ENCODE measurements at regions not wholly inside any gene's neighbourhood (a gene's known extent, or its start where the extent isn't known, plus 50 kb on each side); places are given as distances from the start of the nearest gene placed in this dataset.

GRCh38 chr3:103968751-103969150, 1398.0 kb upstream of the ALCAM start:
- no peak for TF ChIP-seq POLR2A (IDR thresholded peaks at IDR 0.05)
- TF ChIP-seq, protein P1, sequence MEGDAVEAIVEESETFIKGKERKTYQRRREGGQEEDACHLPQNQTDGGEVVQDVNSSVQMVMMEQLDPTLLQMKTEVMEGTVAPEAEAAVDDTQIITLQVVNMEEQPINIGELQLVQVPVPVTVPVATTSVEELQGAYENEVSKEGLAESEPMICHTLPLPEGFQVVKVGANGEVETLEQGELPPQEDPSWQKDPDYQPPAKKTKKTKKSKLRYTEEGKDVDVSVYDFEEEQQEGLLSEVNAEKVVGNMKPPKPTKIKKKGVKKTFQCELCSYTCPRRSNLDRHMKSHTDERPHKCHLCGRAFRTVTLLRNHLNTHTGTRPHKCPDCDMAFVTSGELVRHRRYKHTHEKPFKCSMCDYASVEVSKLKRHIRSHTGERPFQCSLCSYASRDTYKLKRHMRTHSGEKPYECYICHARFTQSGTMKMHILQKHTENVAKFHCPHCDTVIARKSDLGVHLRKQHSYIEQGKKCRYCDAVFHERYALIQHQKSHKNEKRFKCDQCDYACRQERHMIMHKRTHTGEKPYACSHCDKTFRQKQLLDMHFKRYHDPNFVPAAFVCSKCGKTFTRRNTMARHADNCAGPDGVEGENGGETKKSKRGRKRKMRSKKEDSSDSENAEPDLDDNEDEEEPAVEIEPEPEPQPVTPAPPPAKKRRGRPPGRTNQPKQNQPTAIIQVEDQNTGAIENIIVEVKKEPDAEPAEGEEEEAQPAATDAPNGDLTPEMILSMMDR (IDR thresholded peaks at IDR 0.05) = no peak
